Cardiac fibroblast (primary cell): ENCODE measurements at regions not wholly inside any gene's neighbourhood (a gene's known extent, or its start where the extent isn't known, plus 50 kb on each side); places are given as distances from the start of the nearest gene placed in this dataset.

Experiments
- DNase-seq, 2 donors: peaks; one replicate each; pipeline versions ENCODE4 v3.0.0 to v3.0.0-alpha.2; 2010; ENCODE audit warnings: low read depth in 2 of 2
- H3K4me3 ChIP-seq, 2 donors: replicated peaks in 1 of 2; 1 replicate in 1 of 2; 2 replicates in 1 of 2; pipeline ENCODE4 v1.5.1; 2011; ENCODE audit warnings: low read depth in 2 of 2, low read length in 2 of 2, mild to moderate bottlenecking in 2 of 2, moderate library complexity in 1 of 2
- TF ChIP-seq, protein P1 (sequence below): IDR thresholded peaks from one replicate; pipeline ENCODE4 v1.5.1; 2011; ENCODE audit warnings: low read depth, mild to moderate bottlenecking, low read length, inconsistent platforms

DNA sequence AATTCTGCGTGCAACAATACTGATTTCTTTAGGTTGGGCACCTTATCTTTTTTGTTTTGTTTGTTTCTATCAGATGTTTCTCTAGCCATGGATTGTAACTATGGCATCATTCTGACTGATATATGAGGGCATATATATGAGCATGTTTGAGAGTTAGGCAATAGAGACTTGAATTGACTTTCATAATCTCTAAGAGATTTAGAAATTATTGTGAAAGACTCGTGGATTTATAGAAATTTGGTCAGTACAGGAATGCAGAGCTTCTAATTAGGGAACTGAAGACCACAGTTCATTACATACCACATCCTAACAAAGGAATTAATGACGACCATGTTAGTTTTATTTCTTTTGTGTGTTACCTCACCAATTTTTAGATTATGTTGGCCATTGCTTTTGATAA lies 546.0 kb upstream of the GRAMD2B start:
- TF ChIP-seq, protein P1, sequence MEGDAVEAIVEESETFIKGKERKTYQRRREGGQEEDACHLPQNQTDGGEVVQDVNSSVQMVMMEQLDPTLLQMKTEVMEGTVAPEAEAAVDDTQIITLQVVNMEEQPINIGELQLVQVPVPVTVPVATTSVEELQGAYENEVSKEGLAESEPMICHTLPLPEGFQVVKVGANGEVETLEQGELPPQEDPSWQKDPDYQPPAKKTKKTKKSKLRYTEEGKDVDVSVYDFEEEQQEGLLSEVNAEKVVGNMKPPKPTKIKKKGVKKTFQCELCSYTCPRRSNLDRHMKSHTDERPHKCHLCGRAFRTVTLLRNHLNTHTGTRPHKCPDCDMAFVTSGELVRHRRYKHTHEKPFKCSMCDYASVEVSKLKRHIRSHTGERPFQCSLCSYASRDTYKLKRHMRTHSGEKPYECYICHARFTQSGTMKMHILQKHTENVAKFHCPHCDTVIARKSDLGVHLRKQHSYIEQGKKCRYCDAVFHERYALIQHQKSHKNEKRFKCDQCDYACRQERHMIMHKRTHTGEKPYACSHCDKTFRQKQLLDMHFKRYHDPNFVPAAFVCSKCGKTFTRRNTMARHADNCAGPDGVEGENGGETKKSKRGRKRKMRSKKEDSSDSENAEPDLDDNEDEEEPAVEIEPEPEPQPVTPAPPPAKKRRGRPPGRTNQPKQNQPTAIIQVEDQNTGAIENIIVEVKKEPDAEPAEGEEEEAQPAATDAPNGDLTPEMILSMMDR: no peak
- no peak for DNase-seq
- H3K4me3 ChIP-seq: no peak overlapping the region

DNA sequence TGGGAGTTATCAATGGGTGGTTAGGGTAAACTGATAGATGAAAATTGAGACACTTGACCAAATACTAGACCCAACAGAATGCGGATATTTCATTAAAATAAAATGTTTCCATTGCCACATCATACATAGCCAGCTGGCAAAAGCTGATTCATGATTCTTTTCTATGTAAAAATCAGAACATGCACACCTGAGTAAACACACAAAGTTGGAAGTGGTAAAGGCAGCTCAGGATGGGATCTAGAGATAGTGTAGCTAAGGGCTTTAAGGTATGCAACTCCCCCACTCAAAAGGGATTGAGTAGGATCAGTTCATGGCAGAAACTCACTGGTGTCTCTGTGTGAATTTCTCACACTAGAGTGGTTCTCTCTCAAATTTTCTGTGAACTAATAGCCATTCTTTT lies 541.1 kb upstream of the GRAMD2B start:
- no peak for DNase-seq
- TF ChIP-seq, protein P1: no peak
- no peak overlapping the region for H3K4me3 ChIP-seq

DNA sequence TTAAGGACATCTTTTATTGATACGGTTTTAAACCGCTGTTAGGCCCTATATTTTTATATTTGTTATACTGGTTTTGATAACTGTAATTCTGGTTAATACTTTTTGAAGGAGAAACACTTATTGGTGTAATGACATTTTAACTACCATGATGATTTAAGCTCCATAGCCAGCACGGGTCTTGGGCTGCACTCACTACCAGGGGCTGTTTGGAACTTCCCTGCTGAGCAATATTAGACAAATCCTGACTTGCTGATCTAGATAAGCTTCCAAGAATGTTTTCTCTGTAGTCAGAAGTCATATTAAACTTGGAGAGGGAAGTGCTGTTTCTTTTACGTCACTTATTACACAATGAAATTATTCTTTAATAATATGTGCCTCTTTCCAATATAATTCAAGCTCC lies 540.0 kb upstream of the GRAMD2B start:
- no peak overlapping the region for H3K4me3 ChIP-seq
- TF ChIP-seq, protein P1: no peak
- no peak for DNase-seq

DNA sequence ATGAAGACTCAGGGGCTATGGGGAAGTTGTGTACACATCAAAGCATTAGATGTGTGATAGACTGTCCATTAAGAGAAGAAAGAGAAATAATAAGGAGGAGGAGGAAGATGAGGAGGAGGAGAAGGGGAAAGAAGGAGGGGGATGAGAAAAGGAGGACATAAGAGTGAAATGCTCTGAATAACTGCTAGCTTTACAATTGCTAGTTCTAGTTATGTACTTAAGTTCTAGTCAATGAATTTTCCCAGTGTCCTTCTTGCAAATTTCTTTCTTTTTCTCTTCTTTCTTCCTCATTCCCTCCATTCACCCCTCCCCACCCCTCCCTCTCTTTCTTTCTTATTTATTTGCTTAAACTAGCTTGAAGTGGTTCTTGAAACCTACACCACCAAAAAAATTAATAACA lies 534.9 kb upstream of the GRAMD2B start:
- no peak overlapping the region for H3K4me3 ChIP-seq
- TF ChIP-seq, protein P1: no peak
- no peak for DNase-seq

DNA sequence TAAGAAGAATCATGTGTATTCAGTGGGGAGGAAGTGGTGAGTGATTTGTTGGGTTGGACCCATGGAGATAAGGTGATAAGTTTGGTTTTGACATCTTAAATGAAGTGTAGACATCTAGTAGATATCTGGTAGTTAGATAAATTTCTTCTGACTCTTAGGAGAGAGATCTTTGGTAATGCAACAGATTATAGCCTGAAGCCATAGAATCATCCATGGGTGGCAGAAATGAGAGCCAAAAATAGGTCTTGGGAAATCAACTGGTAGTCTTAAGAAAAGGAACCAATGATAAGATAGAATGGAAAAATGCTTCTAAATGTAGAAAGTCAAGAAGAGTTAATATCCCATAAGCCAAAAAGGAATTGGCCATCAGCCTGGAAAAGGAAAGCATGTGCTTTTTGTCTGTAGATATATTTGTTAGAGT lies 532.7 kb upstream of the GRAMD2B start:
- H3K4me3 ChIP-seq: no peak overlapping the region
- TF ChIP-seq, protein P1: no peak
- DNase-seq: peak in 1 of 2 donors; percentile 92

DNA sequence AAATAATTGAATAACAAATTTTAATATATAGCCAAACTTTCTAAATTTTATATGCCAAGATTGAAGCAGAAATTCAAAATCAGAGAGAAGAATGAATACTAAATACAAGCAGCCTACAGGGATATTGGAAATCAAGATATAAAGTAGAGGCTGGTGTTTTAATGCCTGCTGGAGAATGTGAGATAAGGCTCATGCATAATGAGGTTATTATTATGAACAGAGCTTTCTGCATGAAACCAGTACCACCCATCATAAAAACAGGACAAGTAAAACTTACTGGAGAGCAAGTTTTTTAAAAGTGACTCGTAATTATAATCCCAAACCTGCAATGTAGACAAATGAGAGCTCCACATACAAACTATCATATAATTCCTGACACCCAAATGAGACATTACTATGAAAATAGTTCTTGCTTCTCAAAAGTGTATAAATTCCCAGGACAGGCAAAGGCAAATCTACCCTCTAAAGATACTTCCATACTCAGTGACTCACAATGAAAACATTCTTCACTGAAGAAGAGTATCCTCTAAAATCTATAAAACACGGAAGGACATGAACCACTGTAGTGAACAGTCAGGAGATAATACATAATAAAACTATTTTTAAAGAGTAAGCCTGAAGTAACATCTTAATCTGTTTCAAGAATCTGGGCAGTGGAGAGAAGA lies 532.0 kb upstream of the GRAMD2B start:
- TF ChIP-seq, protein P1: no peak
- H3K4me3 ChIP-seq: no peak overlapping the region
- no peak for DNase-seq

DNA sequence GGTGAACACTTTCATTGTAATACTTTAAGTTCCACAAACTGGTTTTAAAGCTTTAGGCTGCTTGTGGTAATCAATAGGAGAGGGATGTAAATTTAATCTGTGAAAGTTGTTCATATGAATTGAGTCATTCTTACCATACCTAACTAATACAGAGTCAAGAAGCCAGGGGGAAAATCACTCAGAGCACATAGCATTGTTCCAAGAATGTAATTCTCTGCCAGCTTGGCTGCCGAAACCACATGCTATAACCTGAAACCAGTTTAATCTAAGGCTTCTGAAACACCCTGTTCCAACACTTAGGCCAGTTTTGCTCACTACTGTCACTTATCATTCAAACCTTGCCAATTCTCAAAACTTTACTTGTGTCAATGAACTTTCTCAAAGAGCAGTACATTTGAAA lies 528.8 kb upstream of the GRAMD2B start:
- DNase-seq: peak in 1 of 2 donors; percentile 58
- no peak overlapping the region for H3K4me3 ChIP-seq
- TF ChIP-seq, protein P1: no peak
